Fibroblast of skin of left quadriceps (primary cell): ENCODE measurements at regions not wholly inside any gene's neighbourhood (a gene's known extent, or its start where the extent isn't known, plus 50 kb on each side); places are given as distances from the start of the nearest gene placed in this dataset.

Experiments
- DNase-seq, 2 experiments: peaks; one replicate each; pipeline ENCODE4 v3.0.0-alpha.2; 2013; ENCODE audit warnings: low read depth in 2 of 2

DNA sequence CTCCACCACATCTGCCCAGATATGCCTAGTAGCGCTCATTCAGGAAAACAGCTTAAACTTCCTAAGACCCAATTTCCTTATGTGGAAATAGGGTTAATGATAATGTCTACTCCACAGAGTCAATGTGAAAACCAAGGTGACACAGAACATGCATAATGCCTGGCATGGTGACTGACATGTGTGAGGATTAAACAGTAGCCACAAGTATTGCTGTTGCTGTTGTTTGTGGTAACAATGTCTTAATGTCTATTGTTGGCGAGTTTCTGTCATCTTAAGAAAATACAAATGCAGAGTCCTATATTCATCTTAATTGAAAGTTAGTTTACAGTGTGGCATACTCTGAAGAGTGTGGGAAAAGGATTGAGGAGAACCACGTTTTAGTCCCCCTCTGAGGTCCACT is 75.6 kb upstream of the NGF start:
- DNase-seq = no peak

DNA sequence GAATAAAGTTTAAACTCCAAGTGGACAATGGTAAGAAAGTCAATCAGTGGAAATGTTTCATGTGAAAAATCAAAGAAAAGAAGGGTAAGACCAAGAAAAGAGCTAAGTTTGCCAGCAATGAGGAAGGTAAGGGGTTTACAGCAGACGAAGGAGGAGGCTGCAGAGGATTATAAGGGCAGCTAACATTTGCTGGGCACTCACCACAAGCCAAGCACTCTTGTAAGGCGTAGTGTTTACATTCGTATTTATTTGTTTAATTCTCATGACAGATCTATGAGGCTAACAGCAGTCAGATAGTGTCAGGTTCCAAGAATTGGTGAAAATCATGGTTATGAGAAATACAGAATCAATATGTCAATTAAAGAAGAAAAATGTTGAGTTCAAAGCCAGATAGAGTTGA is 75.2 kb upstream of the NGF start:
- DNase-seq = no peak

DNA sequence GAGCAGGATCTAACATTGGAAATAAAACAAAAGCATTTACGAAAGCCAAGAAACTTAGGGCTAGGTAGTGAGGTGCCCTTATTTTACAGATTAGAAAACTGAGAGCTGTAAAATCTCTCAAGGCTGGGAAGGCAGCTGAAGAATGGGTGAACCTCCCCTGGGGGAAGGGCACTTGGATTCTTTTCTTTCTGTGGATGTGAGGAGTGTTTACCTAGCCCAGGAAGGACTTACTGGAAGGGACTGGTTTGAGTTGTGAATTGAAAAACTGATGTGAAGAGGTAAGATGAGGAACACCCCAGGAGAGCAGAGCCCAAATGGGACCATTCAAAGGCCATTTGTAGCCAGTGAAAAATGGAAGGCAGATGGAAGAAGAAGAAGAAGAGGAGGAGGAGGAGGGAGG is 74.7 kb upstream of the NGF start:
- no peak for DNase-seq

DNA sequence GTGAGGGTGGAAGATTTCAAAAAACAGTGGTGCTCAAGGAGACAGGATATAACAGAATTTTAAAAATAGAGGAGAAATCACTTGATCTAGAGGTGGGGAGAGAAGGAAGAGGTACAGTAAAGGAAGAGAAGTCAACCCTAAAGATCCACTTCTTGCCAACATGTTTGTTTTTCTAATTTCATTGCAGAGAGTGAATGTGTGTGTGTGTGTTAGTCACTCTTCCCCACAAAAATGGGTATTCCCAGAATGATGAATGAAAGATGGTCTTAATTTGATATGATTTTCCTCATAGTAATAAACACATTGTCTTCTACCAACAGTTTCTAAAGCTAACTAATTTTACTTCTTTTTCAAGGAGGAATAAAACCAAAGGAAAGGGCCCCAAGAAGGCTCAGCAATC is 74.2 kb upstream of the NGF start:
- DNase-seq = no peak

DNA sequence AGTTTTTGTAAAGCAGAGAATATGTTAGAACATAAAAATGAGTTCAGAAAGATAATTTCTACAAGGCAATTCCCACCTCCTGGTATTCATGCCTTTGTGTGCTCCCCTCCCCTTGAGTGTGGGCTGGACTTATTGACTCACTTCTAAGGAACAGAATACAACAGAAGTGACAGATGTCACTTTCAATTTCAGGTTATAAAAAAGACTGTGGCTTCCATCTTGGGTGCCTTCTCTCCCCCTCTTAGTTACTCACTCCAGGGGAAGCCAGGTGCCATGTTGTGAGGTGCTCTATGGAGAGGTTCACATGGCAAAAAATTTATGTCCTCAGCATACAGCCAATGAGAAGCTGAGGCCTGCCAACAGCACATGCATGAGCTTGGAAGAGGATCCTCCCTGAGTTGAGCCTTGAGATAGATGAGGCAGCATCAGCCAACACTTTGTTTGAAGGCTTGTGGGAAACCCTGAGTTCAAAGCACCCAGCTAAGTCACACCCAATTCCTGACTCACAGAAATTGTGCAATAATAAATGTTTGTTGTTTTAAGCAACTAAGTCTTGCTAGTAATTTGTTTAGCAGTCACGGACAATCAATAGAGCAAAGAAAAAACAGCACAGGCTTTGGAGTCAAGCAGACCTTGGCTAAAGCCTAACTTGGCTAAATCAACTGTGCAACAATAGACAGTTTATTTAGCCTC is 73.5 kb upstream of the NGF start:
- no peak for DNase-seq

DNA sequence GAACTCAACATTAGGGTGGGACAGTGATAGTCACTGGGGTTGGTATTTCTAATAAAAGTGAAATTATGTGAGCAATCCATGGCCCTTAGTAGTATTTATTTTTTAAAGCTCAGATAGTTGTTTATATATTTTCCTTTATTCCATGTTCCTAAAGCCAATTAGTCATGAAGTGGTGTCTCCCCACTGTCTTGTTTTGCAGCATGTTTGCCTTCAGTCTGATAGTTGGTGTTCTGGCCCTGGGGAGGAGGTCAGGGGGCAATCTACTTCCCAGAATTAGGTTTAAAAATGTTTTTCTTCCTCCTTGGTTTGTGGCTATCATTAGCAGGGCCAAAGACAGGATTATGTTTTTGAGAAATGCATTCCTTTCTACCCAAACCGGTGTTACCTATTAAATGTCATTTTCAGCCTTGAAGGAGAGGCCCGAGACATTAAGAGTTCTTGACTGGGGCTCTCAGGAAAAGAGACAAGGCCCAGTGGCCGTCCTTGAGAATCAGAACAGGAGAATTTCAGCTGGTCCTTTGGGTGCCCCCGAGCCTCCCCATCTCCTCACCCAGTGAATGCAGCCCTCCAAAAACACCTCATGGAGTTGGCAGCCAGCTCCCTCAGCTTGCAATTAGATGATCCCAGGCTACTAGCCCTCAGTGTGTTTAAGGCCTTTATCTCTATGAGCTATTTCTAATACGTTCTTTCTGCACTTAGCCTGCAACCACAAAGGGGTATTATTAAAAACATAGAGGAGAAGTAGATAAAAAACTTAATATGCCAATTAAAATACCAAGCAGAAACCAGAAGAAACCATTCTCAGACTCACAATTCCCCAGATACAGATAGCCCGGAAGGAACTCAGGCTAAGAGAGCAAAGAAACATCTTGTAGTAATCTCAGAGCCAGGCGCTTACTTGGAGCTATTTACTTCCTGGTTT is 71.3 kb upstream of the NGF start:
- DNase-seq = peak in 1 of 2 experiments; percentile 30

DNA sequence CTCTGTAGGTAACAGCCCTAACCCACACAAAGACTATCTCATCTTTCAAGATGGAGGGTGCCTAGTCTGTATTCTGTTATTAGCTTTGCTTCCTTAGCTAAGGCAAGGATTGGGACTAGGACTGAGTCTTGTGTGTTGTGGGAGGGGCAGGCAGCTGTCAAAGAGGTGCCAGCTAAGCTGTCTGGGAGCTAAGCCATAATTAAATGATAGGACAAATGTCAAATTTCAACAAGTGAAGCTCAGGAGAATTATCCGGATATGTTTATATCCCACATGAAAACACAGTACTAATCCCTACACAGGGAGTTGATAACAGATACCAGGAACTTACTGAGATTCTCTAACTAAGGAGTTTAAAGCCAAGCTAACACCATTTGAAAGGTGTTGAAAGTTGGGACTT is 70.5 kb upstream of the NGF start:
- no peak for DNase-seq

DNA sequence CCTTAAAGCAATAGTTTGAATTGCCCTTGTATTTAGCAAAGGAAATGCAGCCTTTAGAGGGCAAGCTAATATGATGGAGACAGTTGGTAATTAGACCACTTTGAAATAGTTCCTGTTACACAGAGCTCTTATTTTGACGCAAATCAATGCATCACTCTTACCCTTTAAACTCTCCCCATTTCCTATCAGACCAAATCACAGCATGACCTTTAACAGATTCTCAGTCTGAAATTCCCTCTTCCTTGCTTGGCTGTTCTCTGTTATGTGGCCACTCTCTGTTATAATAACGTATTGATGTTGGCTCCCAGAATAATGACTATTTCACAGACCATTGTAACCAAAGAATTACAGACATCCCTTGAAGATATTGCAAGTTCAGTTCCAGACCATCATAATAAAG is 66.9 kb upstream of the NGF start:
- no peak for DNase-seq

DNA sequence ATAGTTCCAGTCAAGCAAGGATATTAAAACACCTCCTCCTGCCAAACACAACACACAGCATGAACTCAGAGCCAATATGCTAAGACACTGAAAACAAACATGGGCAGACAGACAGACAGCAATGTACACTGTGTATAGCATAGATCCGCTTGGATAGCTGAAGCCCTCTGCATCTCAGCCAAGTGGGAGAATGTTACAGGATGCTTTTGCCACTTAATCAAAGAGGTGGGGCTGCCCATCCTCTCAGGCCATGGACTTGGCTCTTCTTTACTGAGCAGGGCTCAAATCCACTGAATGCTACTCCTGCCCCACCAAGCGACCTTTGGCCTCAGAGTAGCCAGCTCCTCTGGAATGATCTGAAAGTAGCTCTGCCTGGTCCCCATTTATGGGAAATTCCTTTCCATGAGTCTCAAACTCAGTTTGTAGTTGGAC is 64.7 kb upstream of the NGF start:
- no peak for DNase-seq

DNA sequence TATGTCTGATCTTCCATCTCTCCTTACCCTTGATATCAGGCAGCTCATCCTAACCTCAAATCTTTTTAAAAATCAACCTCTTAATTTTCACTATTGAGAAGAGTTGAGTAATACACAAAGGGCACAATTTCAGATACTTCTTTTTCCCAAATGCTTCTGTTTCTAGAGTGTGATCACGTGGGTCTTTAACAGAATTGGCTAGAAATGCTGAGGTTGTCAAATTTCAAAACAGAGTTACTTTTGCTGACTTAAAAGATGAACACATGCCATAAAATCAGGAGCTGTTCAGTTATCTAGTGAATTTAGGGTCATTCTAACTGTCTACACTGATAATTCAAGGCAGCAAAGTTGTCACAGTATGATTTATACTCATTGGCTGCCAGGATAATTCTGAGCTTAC is 63.6 kb upstream of the NGF start:
- DNase-seq = no peak

DNA sequence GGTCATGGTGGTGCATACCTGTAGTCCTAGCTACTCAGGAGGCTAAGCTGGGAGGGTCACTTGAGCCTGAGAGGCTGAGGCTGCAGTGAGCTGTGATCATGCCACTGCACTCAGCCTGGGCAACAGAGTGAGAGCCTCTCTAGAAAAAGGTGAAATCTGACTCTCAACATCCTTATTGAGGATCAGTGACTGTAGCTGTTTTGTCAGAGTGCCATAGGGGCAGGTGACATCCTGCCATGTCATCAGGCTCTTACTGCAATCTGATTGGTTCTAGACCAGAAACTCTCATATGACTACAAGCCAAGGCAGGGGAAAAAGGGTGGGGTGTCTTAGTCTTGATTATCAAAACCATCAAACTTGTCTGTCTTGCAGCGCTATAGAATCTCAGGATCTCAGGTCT is 62.8 kb upstream of the NGF start:
- DNase-seq = no peak

DNA sequence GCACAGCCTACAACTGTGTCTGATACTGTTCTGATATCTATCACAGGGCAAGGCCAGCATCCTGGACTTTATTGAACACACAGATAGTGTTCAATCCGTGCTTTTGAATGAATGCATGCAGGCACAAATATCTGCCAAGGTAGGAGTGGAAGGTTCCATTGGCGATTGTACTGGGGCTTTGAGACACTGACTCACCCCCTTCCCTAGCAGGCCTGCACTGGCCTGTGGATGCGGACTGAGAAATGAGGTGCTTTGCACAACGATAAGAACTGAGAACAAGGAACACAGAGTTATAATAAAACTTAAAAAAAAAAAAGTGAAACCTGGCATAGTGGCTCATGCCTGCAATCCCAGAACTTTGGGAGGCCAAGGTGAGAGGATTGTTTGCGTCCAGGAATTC is 62.4 kb upstream of the NGF start:
- DNase-seq = no peak

DNA sequence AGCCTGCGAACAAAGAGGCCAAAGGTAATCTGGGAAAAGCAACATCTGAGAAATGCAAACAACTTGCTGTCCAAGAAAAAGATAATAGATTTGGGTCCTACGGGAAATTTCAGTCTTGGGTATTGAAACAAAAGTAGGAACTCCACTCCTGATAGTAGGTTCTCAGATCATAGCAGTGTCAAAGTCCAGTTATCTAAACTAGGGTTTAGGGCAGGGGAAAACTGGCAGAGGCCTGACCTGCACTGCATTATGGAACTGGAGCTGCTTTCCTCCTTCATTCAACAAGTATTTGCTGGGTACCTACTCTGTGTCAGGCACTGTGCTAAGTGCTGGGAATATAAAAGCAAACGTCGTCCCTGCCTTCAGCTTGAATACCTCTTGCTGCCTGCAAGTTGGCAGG is 60.7 kb upstream of the NGF start:
- DNase-seq = no peak
